G401 (cell line): ENCODE measurements at regions not wholly inside any gene's neighbourhood (a gene's known extent, or its start where the extent isn't known, plus 50 kb on each side); places are given as distances from the start of the nearest gene placed in this dataset.

Experiments
- DNase-seq: peaks from one replicate; pipeline ENCODE4 v3.0.0-alpha.2; 2015; ENCODE audit warnings: low spot score
- in situ Hi-C: cut with HindIII; loops from 2 replicates; pipeline ENCODE4 v1.10.0; 2016; ENCODE audit warnings: low sequenced_read_pairs, mixed read lengths

DNA sequence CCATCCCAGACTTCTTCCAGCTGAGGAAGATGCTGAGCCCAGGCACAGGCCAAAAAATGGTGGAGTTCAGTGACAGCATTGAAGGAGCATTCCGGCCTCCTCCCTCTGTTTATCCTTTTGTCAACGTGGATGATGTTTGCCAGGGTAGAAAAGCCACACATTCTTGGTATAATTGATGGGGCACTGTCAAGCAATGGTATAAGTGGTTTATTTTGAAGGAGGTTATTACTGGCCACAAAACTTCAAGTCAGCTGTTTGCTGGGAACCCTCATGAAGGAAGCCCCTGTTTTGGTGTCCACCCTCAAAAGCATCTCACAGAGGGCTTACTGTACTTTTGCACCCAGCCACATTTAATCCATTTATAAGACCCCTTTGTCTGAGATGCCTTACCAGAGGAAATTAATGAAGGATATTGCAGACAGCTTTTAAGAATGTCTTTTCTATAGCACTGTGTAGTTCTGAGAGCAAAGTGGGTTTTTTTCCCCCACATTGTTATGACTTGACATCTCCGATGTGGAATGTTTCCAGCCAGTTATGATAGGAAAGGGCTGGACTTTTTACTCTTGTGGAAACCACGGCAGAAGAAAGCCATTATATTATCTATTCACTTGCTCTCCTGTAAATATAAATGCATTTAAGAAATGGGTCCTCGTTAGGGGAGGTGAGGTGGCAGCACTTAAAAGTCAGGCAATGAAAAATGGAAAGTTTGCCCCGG, 95.5 kb upstream of the SPATA31D4 start:
- DNase-seq, result no peak
- in situ Hi-C loops, result no loop called here

- DNase-seq, result no peak
- in situ Hi-C loops, result no loop called here
These were observed 94.5 kb upstream of the SPATA31D4 start for GRCh38 chr9:81833563-81834345.

GRCh38 chr9:81841333-81841732, 86.9 kb upstream of the SPATA31D4 start:
- in situ Hi-C loops, result no loop called here
- DNase-seq, result no peak

- in situ Hi-C loops, result no loop called here
These were observed 84.1 kb upstream of the SPATA31D4 start for GRCh38 chr9:81844131-81844567.

GRCh38 chr9:81847181-81847915, 80.9 kb upstream of the SPATA31D4 start:
- DNase-seq, result no peak
- in situ Hi-C loops, result no loop called here

More at GRCh38 chr9:81844131-81844567, 84.1 kb upstream of the SPATA31D4 start:
- no peak for DNase-seq

DNA sequence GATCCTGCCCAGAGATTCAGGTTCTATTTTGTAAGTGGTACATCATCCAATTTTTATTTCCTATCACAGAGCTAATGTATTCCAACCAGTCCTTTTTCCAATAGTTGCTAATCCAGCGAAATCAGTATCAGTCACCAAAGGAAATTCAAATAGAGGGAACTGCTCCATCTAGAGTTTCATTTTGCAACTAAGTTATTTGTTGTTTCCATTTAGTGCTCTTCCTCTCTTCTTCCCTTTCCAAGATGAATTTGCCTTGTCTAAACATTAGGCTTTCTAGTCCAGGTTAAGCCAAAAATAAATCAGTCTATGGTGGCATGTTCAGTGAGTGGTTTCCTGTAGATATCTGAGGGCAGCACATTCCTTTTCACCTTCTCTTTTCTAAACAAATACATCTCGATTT, 79.8 kb upstream of the SPATA31D4 start:
- in situ Hi-C loops, result no loop called here
- peak; percentile 22 for DNase-seq

GRCh38 chr9:81849631-81850259, 78.5 kb upstream of the SPATA31D4 start:
- in situ Hi-C loops, result no loop called here
- DNase-seq, result no peak

DNA sequence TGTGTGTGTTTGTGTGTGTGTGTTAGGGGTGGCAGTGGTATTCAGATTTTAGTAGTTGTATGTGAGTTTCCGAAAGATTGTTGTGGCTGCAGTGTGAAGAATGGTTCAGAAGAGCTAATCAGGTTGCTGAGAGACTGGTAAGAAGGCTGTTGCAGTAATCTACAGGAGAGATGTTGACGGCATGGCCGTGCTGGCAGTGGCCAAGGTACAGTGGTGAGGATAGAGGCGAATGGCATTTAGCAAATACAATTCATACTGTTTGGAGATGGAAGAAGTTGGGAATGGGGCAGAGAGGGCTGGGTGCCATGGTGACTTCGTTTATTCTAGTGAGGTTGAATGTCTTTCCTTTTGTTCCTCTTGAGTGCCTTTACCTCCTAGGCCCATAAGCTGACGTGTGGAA, 77.5 kb upstream of the SPATA31D4 start:
- DNase-seq, result no peak
- in situ Hi-C loops, result no loop called here

- in situ Hi-C loops, result no loop called here
- DNase-seq, result no peak
These were observed 76.9 kb upstream of the SPATA31D4 start for GRCh38 chr9:81851340-81851739.

GRCh38 chr9:81852820-81853219, 75.4 kb upstream of the SPATA31D4 start:
- in situ Hi-C loops, result no loop called here
- DNase-seq, result no peak

DNA sequence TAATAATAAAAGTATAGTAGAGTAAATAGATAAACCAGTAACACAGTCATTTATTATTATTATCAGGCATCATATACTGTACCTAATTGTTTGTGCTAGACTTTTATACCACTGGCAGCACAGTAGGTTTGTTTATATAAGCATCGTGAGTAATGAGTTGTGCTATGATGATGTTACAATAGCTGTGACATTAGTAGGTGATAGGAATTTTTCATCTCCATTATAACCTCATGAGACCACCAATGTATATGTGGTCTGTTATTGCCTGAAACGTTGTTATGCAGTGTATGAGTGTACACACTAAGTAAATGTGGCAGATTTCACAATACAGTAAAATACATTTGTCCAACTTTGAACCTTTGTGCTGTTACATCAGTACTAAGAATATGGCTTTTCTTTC, 72.7 kb upstream of the SPATA31D4 start:
- in situ Hi-C loops, result no loop called here
- DNase-seq, result no peak

- in situ Hi-C loops, result no loop called here
These were observed 69.4 kb upstream of the SPATA31D4 start for GRCh38 chr9:81858657-81859430.

DNA sequence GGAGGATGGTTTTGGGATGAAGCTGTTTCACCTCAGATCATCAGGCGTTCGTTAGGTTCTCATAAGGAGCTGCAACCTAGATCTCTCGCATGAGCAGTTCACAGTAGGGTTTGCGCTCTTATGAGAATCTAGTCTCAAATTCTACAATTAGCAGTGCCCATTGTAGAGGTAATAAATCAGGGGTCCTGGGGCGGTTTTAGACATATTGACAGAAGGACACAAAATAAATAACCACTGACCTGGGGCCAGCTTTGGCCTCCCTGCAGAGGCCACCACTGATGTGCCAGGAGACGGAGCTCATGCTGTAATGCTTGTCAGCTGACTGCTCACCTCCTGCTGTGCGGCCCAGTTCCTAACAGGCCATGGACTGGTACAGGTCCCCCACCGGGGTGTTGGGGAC, 67.6 kb upstream of the SPATA31D4 start:
- in situ Hi-C loops, result no loop called here

More at GRCh38 chr9:81858657-81859430, 69.4 kb upstream of the SPATA31D4 start:
- peak; percentile 62 for DNase-seq

GRCh38 chr9:81861644-81862043, 66.6 kb upstream of the SPATA31D4 start:
- in situ Hi-C loops, result no loop called here
- DNase-seq, result no peak

More for the DNA sequence above, 67.6 kb upstream of the SPATA31D4 start:
- no peak for DNase-seq

DNA sequence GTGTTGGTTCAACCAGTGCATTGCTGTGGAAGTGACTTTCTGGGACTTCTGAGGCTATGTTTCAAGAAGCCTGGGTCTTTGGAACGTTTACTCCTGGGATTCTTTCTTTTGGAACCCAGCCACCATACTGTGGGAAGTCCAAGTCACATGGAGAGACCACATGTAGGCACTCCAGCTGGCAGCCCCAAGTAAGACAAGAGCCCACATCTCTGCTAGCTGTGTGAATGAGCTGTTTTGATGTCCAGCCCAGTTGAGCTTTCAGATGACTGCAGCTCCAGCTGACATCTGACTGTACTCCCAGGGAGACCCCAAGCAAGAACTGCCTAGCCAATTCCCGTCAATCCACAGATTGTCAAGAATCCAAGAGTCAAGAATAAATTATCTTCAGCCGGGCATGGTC, 60.1 kb upstream of the SPATA31D4 start:
- in situ Hi-C loops, result no loop called here

GRCh38 chr9:81871695-81872094, 56.5 kb upstream of the SPATA31D4 start:
- in situ Hi-C loops, result no loop called here
- DNase-seq, result no peak

More for the DNA sequence above, 60.1 kb upstream of the SPATA31D4 start:
- no peak for DNase-seq

DNA sequence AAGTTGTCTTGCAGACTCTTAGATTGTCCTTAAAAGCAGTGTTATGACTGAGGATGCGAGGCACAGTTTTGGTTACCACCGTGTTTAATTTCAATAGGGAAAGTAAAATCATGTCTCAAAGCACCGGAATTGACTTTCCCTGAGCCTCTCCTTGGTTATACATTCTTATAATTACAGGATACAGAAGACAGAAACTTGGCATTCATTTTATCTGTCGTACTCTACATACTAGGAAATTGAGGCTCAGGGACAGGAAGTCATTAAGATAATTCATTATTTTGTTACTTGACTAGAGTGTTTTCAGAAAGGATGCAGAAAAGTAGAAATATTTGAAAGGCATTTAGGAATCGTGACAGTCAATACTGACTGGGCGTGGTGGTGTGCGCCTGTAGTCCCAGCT, 54.0 kb upstream of the SPATA31D4 start:
- DNase-seq, result no peak
- in situ Hi-C loops, result no loop called here

GRCh38 chr9:81874931-81875330, 53.3 kb upstream of the SPATA31D4 start:
- in situ Hi-C loops, result no loop called here
- DNase-seq, result no peak

GRCh38 chr9:81877047-81877446, 51.2 kb upstream of the SPATA31D4 start:
- in situ Hi-C loops, result no loop called here

More at GRCh38 chr9:81877047-81877446, 51.2 kb upstream of the SPATA31D4 start:
- DNase-seq, result no peak
